CD4-positive, alpha-beta T cell treated with Interferon alpha-2 for 1 hour (primary cell): ENCODE measurements at regions not wholly inside any gene's neighbourhood (a gene's known extent, or its start where the extent isn't known, plus 50 kb on each side); places are given as distances from the start of the nearest gene placed in this dataset.
"Not testable (repeated sequence)": the region's sequence is repeated elsewhere in the genome, so short reads cannot be mapped to it uniquely, and the experiment has no call there.

Experiments used
- DNase-seq, 2 donors: peaks; one replicate each; pipeline ENCODE4 v3.0.0-alpha.2; 2020 to 2022

DNA sequence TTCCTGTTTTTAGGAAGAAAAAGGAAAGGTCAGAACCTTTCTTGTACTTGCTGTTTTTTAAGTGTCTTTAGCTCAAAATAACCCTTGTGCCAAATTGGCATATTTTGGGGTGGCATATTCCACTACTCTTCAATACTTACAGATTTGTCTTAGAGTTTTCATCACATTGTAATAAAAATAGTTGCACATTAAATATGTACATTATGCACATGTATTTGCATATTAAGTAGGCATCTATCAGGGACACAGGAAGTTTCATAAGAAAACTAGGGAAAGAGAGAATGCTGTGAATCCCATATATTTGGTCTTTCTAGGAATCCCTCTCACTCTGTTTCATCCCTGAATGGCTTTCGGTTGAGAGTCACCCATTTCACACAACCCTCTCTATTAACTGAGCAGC is 139.6 kb downstream of the LARP7 start:
- no peak for DNase-seq

DNA sequence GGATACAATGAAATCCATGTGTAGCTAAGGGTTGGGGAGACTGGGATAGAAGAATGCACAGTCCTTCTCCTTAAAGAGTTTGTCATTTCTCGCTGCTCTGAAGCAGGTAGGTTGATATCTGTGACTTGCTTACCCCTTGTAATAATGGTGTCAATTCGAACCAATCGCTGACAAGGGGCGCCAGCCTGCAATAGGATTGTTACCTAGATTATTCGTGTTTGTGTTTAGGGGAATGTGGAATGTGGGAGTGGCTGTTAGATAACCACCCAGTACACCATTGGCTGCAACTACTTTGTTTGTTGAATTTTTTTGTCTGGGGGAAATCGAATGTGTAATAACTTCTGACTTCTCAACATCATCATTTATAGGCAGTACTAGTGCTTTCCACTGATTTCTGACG is 141.6 kb downstream of the LARP7 start:
- DNase-seq: no peak

DNA sequence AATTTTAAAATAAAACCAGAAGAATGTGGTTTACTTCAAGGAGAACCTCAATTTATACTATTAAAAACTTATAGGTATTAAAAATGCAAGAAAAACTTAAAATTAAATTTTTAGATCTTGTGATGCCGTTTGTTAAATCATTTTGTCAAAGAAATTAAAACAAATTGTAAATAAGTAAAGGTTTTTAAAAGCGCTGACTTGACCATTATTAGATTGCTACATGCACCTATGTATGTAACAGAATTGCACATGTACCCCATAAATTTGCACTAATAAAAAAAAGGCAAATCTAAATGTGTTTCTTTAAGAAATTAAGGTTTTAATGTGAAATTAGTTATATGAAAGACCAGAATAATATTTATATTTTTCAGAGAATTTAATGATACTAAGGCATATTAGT is 156.1 kb downstream of the LARP7 start:
- no peak for DNase-seq

DNA sequence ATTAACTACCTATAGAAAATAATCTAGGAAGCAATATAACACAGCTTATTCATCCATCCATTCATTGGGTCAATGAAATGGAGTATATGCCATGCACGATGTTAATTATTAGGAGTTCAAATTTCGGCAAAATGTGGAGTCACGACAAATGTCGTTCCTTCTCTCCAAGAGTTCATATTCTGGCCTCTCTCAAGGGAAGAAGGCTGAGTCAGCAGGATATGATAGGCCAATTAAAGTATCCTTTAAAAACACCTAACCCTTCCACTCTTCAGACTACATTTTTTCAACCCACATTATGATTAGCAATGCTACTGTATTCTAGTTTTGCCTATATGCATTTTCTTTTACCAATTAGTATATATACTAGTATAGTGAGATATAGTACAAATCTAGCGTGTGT is 163.1 kb downstream of the LARP7 start:
- no peak for DNase-seq

DNA sequence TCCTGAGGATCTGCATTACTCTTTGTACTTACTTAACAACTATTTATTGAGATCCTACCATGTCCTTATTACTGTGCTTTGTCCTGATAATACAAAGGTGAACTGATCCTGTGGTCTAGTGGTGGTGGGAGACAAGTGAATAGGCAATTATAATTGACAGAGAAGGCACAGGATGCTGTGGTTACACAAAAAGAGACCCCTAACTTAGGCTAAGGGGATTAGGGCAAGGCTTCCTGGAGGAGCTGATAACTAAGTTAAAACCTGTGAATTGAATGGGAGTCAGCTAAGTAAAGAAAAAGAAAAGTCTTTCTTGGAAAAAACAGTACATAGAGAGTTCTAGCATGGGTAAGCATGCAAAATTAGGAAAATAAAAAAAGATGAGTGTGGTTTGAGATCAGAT is 164.4 kb downstream of the LARP7 start:
- DNase-seq: no peak

DNA sequence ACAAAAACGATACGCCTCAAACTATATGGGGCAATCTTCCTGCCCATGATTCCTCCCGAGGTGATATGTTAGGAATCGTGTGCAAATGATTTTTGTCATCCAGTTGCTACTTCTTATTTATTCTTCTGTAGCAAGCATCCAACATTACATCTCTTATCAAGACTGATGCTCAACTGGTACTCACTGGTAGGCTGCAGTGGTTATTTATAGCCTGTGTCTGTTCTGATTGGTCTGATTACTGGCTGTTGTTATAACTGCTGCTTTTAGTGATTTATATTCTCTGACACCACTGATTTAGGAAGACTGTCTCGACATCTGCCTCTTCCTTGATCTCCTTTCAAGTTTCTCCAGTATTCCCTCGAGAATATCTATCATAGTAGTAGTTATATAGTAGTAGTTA is 165.8 kb downstream of the LARP7 start:
- DNase-seq: no peak

DNA sequence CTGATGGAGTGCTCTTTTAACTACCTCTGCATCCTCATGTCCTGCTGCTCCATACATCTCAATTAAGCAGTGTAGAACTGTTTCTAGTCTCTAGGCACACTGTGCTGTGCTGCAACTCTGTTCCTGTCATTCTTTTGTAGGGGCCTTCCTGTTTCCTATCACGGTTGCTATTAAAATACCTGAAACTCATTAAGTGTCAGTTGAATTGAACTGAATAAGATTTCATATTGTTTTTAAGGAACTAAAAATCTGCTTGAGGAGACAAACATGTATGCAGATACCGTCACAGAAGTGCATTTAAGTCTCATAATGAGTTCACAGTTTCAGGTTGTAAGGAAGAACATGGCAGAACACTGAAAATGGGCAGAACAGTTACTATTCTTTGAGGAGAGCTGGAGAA is 170.1 kb downstream of the LARP7 start:
- no peak for DNase-seq

- no peak for DNase-seq
These were observed 171.1 kb downstream of the LARP7 start for GRCh38 chr4:112808001-112808400.

DNA sequence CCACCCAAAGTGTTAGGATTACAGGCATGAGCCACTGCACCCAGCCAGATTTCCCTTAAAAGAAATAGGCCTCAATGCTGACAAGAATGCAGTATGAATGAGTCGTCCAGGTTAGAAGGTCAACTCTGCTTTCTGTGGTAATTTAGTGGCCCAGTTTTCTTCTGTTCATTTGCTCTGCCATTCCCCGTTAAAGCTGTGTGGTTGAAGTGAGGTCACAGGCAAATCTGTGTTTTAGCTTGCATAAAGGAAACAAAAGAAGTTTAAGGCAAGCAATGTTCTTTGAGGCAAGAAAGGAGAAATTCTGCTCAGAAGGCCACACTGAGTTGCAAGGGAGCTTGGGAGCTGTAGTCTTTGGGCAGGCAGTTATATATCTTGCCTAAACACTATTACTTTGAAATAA is 176.8 kb downstream of the LARP7 start:
- DNase-seq: no peak

- DNase-seq: peak; percentile 14 to 15
These were observed 181.1 kb downstream of the LARP7 start for GRCh38 chr4:112817933-112818593.

GRCh38 chr4:112818594-112818965 is 181.6 kb downstream of the LARP7 start:
- DNase-seq: no peak

DNA sequence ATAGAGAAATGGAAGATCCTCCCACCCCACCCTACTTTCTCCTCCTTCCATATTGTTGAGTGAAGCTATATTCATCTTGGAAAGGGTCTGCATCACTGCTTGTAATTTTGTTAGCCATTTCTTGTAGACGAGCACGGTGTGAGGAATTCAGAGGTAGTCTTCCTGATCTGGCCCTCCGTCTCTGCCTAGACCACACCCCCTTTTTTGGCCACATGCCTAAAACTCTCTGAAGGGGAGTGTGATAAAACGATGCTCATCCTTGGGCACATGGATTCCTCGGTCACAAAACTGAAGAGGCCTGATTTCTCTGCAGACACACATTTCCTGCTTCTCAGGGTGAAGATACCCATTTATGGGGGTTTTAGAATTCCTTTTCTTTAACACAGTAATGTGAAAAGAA is 182.8 kb downstream of the LARP7 start:
- no peak for DNase-seq

- DNase-seq: no peak
These were observed 186.2 kb downstream of the LARP7 start for GRCh38 chr4:112823156-112823555.

DNA sequence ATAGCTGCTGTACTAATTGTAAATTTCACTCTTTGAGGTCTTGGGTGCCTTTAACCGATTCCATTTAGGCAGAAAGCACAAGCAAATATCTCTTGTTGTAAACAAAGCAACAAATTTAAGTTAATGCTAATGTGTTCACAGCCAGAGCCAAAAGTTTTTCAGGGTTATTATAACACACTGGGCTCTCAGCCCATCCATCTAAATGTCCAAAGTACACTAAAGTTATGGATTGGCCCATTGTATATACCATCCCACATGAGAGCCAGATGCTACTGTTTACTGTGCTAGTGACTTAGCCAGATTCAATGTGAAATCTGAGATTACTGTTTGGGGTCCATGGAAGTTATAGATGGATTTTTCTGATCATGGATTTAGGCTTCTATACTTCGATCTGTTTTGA is 186.7 kb downstream of the LARP7 start:
- no peak for DNase-seq

DNA sequence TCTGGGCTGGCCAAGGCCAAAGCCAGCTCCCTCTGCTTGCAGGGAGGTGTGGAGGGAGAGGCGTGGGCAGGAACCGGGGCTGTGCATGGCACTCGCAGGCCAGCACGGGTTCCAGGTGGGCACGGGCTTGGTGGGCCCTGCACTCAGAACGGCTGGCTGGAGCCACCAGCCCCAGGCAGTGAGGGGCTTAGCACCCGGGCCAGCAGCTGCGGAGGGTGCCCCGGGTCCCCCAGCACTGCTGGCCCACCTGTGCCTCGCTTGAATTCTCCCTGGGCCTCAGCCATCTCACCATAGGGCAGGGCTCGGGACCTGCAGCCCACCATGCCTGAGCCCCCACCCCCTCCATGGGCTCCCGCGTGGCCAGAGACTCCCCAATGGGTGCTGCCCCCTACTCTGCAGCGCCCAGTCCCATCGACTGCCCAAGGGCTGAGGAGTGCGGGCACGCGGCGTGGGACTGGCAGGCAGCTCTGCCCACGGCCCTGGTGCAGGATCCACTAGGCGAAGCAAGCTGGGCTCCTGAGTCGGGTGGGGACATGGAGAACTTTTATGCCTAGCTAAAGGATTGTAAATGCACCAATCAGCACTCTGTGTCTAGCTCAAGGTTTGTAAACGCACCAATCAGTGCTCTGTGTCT is 193.9 kb downstream of the LARP7 start:
- DNase-seq: no peak

- no peak for DNase-seq
These were observed 195.6 kb downstream of the LARP7 start for GRCh38 chr4:112832493-112832892.

DNA sequence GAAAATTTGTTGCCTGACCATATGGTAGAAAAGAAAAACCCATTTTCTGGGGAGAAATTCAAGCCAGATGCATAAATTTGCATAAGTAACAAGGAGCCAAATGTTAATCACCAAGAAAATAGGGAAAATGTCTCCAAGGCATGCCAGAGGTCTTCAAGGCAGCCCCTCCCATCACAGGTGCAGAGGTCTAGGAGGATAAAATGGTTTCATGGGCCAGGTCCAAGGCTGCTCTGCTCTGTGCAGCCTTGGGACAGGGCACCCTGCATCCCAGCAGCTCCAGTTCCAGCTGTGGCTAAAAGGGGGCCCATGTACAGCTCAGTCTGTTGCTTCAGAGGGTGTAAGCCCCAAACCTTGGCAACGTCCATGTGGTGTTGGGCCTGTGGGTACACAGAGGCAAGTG is 200.0 kb downstream of the LARP7 start:
- DNase-seq: no peak

DNA sequence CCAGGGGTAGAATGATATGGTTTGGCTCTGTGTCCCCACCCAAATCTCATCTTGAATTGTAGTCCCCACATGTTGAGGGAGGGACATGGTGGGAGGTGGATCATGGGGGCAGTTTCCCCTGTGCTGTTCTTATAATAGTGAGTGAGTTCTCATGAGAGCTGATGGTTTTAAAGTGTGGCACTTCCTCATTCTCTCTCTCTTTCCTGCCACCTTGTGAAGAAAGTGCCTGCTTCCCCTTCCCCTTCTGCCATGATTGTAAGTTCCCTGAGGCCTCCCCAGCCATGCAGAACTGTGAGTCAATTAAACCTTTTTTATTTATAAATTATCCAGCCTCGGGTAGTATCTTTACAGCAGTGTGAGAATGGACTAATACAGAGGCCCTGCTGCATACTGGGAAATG is 201.1 kb downstream of the LARP7 start:
- not testable (repeated sequence) for DNase-seq

- no peak for DNase-seq
These were observed 203.1 kb downstream of the LARP7 start for GRCh38 chr4:112840061-112840460.

- no peak for DNase-seq
These were observed 203.7 kb downstream of the LARP7 start for GRCh38 chr4:112840619-112841018.

DNA sequence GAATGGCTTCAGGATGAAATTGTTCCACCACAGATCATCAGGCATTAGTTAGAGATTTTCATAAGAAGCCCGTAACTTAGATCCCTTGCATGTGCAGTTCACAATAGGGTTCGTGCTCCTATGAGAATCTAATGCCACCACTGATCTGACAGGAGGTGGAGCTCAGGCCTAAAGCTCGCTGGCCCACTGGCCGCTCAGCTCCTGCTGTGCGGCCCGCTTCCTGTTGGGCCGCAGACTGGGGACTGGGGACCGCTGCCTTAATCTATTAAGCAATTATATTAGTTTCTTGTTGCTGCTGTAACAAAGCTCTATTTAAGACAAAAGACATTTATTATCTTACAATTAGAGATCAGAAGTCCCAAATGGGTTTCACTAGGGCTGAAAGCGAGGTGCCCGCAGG is 205.6 kb downstream of the LARP7 start:
- no peak for DNase-seq

DNA sequence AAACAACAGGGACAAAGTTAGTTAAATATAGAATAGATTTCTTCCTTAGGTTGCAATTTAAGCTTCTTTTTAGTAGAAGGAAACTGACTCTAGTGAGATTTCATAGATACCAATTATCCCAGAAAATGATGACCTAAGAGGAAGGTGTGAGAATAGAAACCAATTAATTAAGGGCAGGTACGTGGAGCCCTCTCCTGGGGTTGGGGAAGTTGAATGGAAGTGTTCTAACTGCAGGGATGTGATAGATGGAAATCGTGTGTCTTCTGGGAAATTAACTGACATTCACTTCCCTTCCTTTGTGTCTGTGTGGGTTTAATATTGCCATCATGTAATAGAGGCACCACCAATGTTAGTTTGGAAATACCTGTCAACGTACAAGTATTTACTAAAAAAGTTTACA is 204.1 kb upstream of the ANK2 start:
- DNase-seq: no peak

- DNase-seq: no peak
These were observed 202.4 kb upstream of the ANK2 start for GRCh38 chr4:112847045-112847444.

DNA sequence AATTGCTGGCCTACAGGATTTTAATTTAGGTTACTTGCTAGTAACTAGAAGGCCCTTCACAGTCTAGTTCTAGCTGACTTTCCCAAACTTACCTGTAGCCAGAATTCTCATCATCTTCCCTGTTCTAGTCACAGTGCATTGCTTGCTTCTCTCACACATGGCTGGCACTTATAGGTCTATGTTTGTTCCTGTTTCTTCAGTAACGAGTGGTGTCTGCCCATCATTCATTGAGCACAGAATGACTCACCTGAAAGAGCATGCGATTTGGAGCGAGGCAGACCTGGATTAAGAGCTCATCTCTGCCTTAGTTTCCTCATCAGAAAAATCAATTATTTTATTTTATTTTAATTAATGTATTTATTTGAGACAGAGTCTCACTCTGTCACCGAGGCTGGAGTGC is 201.7 kb upstream of the ANK2 start:
- DNase-seq: no peak

GRCh38 chr4:112848911-112849310 is 200.5 kb upstream of the ANK2 start:
- DNase-seq: no peak
